Iris pigment epithelial cell (primary cell): ENCODE measurements at regions not wholly inside any gene's neighbourhood (a gene's known extent, or its start where the extent isn't known, plus 50 kb on each side); places are given as distances from the start of the nearest gene placed in this dataset.
"Not testable (repeated sequence)": the region's sequence is repeated elsewhere in the genome, so short reads cannot be mapped to it uniquely, and the experiment has no call there.

Source experiments
- DNase-seq: peaks from one replicate; pipeline ENCODE4 v3.0.0-alpha.2; 2011; ENCODE audit warnings: low read depth

GRCh38 chr6:163871616-163872015 is 457.1 kb downstream of the QKI start:
- peak; percentile 22 for DNase-seq

- no peak for DNase-seq
These were observed 453.2 kb downstream of the QKI start for GRCh38 chr6:163867518-163868292.

GRCh38 chr6:163866192-163866591 is 451.7 kb downstream of the QKI start:
- no peak for DNase-seq

- no peak for DNase-seq
These were observed 449.0 kb downstream of the QKI start for GRCh38 chr6:163863565-163863964.

- DNase-seq, result peak; percentile 7
These were observed 448.2 kb downstream of the QKI start for GRCh38 chr6:163862701-163863100.

- DNase-seq, result no peak
These were observed 447.1 kb downstream of the QKI start for GRCh38 chr6:163861627-163862026.

GRCh38 chr6:163860287-163861081 is 446.0 kb downstream of the QKI start:
- peak; percentile 80 for DNase-seq

GRCh38 chr6:163858870-163859269 is 444.4 kb downstream of the QKI start:
- not testable (repeated sequence) for DNase-seq

GRCh38 chr6:163857421-163857820 is 442.9 kb downstream of the QKI start:
- peak; percentile 28 for DNase-seq

- DNase-seq, result no peak
These were observed 436.4 kb downstream of the QKI start for GRCh38 chr6:163850874-163851273.

- DNase-seq, result no peak
These were observed 430.2 kb downstream of the QKI start for GRCh38 chr6:163844761-163845160.

GRCh38 chr6:163844357-163844756 is 429.8 kb downstream of the QKI start:
- no peak for DNase-seq

GRCh38 chr6:163843218-163843617 is 428.7 kb downstream of the QKI start:
- no peak for DNase-seq

- no peak for DNase-seq
These were observed 427.9 kb downstream of the QKI start for GRCh38 chr6:163842467-163842866.

- DNase-seq, result no peak
These were observed 427.2 kb downstream of the QKI start for GRCh38 chr6:163841733-163842132.

- no peak for DNase-seq
These were observed 426.8 kb downstream of the QKI start for GRCh38 chr6:163841326-163841725.

- no peak for DNase-seq
These were observed 426.4 kb downstream of the QKI start for GRCh38 chr6:163840880-163841279.

- DNase-seq, result no peak
These were observed 424.8 kb downstream of the QKI start for GRCh38 chr6:163839296-163839695.

- DNase-seq, result no peak
These were observed 423.3 kb downstream of the QKI start for GRCh38 chr6:163837691-163838431.

GRCh38 chr6:163836876-163837690 is 422.6 kb downstream of the QKI start:
- no peak for DNase-seq

- peak; percentile 15 for DNase-seq
These were observed 421.1 kb downstream of the QKI start for GRCh38 chr6:163835439-163836171.
